ENCODE measurements at regions not wholly inside any gene's neighbourhood (a gene's known extent, or its start where the extent isn't known, plus 50 kb on each side); places are given as distances from the start of the nearest gene placed in this dataset.

- no peak overlapping the region for H3K4me3 ChIP-seq (replicated peaks; ENCODE audit: low read depth, low read length)
- DNase-seq (ENCODE audit: extremely low read depth, low read depth), result no peak
- TF ChIP-seq CTCF (IDR thresholded peaks at IDR 0.05; ENCODE audit: low read depth, low read length, missing control alignments), result no peak
These were observed 172.1 kb downstream of the KLF13 start for GRCh38 chr15:31498756-31499155.

GRCh38 chr15:31499236-31499952, 172.8 kb downstream of the KLF13 start:
- no peak overlapping the region for H3K4me3 ChIP-seq (replicated peaks; ENCODE audit: low read depth, low read length)
- DNase-seq (ENCODE audit: extremely low read depth, low read depth), result no peak
- TF ChIP-seq CTCF (IDR thresholded peaks at IDR 0.05; ENCODE audit: low read depth, low read length, missing control alignments), result no peak

GRCh38 chr15:31499953-31500765, 173.5 kb downstream of the KLF13 start:
- TF ChIP-seq CTCF (IDR thresholded peaks at IDR 0.05; ENCODE audit: low read depth, low read length, missing control alignments), result no peak
- H3K4me3 ChIP-seq (replicated peaks; ENCODE audit: low read depth, low read length), result no peak overlapping the region
- DNase-seq (ENCODE audit: extremely low read depth, low read depth), result no peak

GRCh38 chr15:31500766-31501449, 174.3 kb downstream of the KLF13 start:
- DNase-seq (ENCODE audit: extremely low read depth, low read depth), result no peak
- H3K4me3 ChIP-seq (replicated peaks; ENCODE audit: low read depth, low read length), result no peak overlapping the region
- TF ChIP-seq CTCF (IDR thresholded peaks at IDR 0.05; ENCODE audit: low read depth, low read length, missing control alignments), result no peak

- no peak for DNase-seq (ENCODE audit: extremely low read depth, low read depth)
- H3K4me3 ChIP-seq (replicated peaks; ENCODE audit: low read depth, low read length), result no peak overlapping the region
- TF ChIP-seq CTCF (IDR thresholded peaks at IDR 0.05; ENCODE audit: low read depth, low read length, missing control alignments), result no peak
These were observed 175.0 kb downstream of the KLF13 start for GRCh38 chr15:31501536-31502157.

- no peak overlapping the region for H3K4me3 ChIP-seq (replicated peaks; ENCODE audit: low read depth, low read length)
- no peak for TF ChIP-seq CTCF (IDR thresholded peaks at IDR 0.05; ENCODE audit: low read depth, low read length, missing control alignments)
- no peak for DNase-seq (ENCODE audit: extremely low read depth, low read depth)
These were observed 176.1 kb downstream of the KLF13 start for GRCh38 chr15:31502541-31503229.
